ENCODE measurements at regions not wholly inside any gene's neighbourhood (a gene's known extent, or its start where the extent isn't known, plus 50 kb on each side); places are given as distances from the start of the nearest gene placed in this dataset.

DNA sequence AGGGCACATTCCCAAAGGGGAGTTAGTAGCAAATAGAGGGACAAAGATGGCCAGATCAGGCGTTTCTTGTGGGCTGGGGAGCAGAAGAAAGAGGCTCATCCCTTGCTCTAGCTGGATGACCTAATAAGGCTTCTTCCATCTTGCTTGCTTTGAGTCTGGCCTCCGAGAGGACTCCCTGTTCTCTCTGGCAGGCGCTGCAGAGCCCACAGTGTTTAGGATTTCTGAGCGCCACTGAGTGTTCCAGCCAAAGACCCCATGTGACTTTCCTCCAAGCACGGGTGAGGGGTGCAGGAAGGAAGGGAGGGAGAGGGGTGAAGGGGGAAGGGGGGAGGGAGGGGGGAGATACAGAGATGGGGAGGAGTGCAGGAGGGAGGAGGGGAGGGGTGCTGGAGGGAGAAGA lies 203.8 kb upstream of the SVIL start:
- no peaks in the 10 kb centered on the region for H3K4me1 ChIP-seq (ENCODE audit: insufficient read depth, low read length, poor library complexity, severe bottlenecking)
- H3K27ac ChIP-seq (ENCODE audit: low read depth, low read length, poor library complexity, severe bottlenecking), result no peak overlapping the region
- no peaks in the 10 kb centered on the region for H3K27me3 ChIP-seq (replicated peaks; ENCODE audit: insufficient read depth, low read depth, low read length, poor library complexity)
- no peak for TF ChIP-seq EZH2 (IDR thresholded peaks at IDR 0.05; ENCODE audit: borderline replicate concordance, low read depth, low read length, poor library complexity, severe bottlenecking)
- TF ChIP-seq, protein P1, sequence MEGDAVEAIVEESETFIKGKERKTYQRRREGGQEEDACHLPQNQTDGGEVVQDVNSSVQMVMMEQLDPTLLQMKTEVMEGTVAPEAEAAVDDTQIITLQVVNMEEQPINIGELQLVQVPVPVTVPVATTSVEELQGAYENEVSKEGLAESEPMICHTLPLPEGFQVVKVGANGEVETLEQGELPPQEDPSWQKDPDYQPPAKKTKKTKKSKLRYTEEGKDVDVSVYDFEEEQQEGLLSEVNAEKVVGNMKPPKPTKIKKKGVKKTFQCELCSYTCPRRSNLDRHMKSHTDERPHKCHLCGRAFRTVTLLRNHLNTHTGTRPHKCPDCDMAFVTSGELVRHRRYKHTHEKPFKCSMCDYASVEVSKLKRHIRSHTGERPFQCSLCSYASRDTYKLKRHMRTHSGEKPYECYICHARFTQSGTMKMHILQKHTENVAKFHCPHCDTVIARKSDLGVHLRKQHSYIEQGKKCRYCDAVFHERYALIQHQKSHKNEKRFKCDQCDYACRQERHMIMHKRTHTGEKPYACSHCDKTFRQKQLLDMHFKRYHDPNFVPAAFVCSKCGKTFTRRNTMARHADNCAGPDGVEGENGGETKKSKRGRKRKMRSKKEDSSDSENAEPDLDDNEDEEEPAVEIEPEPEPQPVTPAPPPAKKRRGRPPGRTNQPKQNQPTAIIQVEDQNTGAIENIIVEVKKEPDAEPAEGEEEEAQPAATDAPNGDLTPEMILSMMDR (conservative IDR thresholded peaks at IDR 0.05; ENCODE audit: low read depth, low read length), result no peak
- H3K36me3 ChIP-seq (ENCODE audit: insufficient read depth, low read length, poor library complexity, severe bottlenecking), result no peaks in the 10 kb centered on the region
- intact Hi-C loops (cut with micrococcal nuclease; ENCODE audit: unreplicated experiment), result no loop called here
- no peak overlapping the region for H3K4me3 ChIP-seq (ENCODE audit: low read depth, low read length, poor library complexity, severe bottlenecking)
- POLR2A ChIA-PET (ENCODE audit: low non-redundant PET), result no interaction called here
- no peak for DNase-seq (ENCODE audit: low spot score)
- CTCF ChIA-PET, result no interaction called here
- no TSS peak for BruUV-seq (replicated peaks)
- no peaks in the 10 kb centered on the region for H3K9me3 ChIP-seq (ENCODE audit: low read depth, low read length, poor library complexity, severe bottlenecking)

DNA sequence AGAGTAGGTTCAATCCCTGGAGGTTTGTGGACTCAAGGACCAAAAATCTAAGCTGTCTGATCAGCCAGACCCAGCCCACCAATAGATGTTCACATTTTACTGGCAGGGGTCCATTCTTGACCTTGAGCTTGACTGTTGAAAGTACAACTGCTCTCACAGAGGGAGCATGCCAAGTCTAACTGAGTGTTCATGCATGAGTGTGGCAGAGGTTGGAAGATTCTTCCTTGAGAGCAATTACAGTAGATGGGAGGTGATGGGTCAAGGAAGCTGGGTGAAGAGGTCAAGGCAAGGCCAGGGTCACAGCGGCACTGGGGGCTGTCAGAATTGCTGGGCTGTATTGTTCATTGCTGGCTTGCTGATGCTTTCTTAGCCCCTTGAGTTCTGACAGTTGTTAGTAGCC lies 202.8 kb upstream of the SVIL start:
- CTCF ChIA-PET, result no interaction called here
- Histone ChIP-seq H3K4me1 (ENCODE audit: insufficient read depth, low read length, poor library complexity, severe bottlenecking) (no peaks in the 10 kb centered on the region), H3K4me3 (ENCODE audit: low read depth, low read length, poor library complexity, severe bottlenecking) (no peak overlapping the region), H3K27me3 (replicated peaks; ENCODE audit: insufficient read depth, low read depth, low read length, poor library complexity) (no peaks in the 10 kb centered on the region), H3K36me3 (ENCODE audit: insufficient read depth, low read length, poor library complexity, severe bottlenecking) (no peaks in the 10 kb centered on the region), H3K27ac (ENCODE audit: low read depth, low read length, poor library complexity, severe bottlenecking) (no peak overlapping the region), H3K9me3 (ENCODE audit: low read depth, low read length, poor library complexity, severe bottlenecking) (no peaks in the 10 kb centered on the region)
- DNase-seq (ENCODE audit: low spot score), result no peak
- no peak for TF ChIP-seq EZH2 (IDR thresholded peaks at IDR 0.05; ENCODE audit: borderline replicate concordance, low read depth, low read length, poor library complexity, severe bottlenecking)
- TF ChIP-seq, protein P1 (conservative IDR thresholded peaks at IDR 0.05; ENCODE audit: low read depth, low read length), result no peak
- POLR2A ChIA-PET (ENCODE audit: low non-redundant PET), result no interaction called here
- BruUV-seq (replicated peaks), result no TSS peak
- intact Hi-C loops (cut with micrococcal nuclease; ENCODE audit: unreplicated experiment), result no loop called here

DNA sequence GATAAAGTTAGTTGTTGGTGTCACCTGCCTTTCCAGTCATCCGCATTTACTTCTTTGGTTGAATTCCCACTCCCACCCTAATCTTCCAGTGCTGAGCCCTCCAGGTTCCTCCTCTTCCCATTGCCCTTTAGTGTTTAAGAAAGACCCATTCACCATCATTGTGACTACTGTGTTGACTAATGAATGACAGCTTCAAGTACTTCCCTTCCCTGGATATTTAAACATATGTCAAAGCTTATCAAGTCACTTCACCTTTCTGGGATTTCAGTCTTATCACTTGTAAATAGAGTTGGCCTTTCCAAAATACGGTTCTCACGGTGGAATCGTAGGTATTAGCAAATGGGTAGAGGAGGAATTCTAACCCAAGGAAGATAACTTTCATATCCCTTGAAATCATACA lies 201.6 kb upstream of the SVIL start:
- ChIA-PET POLR2A (ENCODE audit: low non-redundant PET) (no interaction called here), CTCF (no interaction called here)
- no peaks in the 10 kb centered on the region for H3K27me3 ChIP-seq (replicated peaks; ENCODE audit: insufficient read depth, low read depth, low read length, poor library complexity)
- no peak overlapping the region for H3K4me3 ChIP-seq (ENCODE audit: low read depth, low read length, poor library complexity, severe bottlenecking)
- TF ChIP-seq EZH2 (IDR thresholded peaks at IDR 0.05; ENCODE audit: borderline replicate concordance, low read depth, low read length, poor library complexity, severe bottlenecking), result no peak
- TF ChIP-seq, protein P1 (conservative IDR thresholded peaks at IDR 0.05; ENCODE audit: low read depth, low read length), result no peak
- no peaks in the 10 kb centered on the region for H3K9me3 ChIP-seq (ENCODE audit: low read depth, low read length, poor library complexity, severe bottlenecking)
- H3K36me3 ChIP-seq (ENCODE audit: insufficient read depth, low read length, poor library complexity, severe bottlenecking), result no peaks in the 10 kb centered on the region
- H3K4me1 ChIP-seq (ENCODE audit: insufficient read depth, low read length, poor library complexity, severe bottlenecking), result no peaks in the 10 kb centered on the region
- BruUV-seq (replicated peaks), result no TSS peak
- H3K27ac ChIP-seq (ENCODE audit: low read depth, low read length, poor library complexity, severe bottlenecking), result no peak overlapping the region
- intact Hi-C loops (cut with micrococcal nuclease; ENCODE audit: unreplicated experiment), result no loop called here
- DNase-seq (ENCODE audit: low spot score), result no peak

Data from A673 (cell line).